HG02981 (cell line): ENCODE measurements at regions not wholly inside any gene's neighbourhood (a gene's known extent, or its start where the extent isn't known, plus 50 kb on each side); places are given as distances from the start of the nearest gene placed in this dataset.
A peak's percentile ranks its signal among the peaks of the same experiment; 100 is the strongest.

Source experiments
- ATAC-seq: cut with Tn5 transposase; IDR thresholded peaks from one replicate; pipeline ENCODE4 v1.9.1; 2021; ENCODE audit warnings: mild to moderate bottlenecking, moderate library complexity; ENCODE audit not compliant: unreplicated experiment

- ATAC-seq, result peak; percentile 58
Measured at GRCh38 chr13:40433577-40433976, 232.9 kb downstream of the FOXO1 start.

DNA sequence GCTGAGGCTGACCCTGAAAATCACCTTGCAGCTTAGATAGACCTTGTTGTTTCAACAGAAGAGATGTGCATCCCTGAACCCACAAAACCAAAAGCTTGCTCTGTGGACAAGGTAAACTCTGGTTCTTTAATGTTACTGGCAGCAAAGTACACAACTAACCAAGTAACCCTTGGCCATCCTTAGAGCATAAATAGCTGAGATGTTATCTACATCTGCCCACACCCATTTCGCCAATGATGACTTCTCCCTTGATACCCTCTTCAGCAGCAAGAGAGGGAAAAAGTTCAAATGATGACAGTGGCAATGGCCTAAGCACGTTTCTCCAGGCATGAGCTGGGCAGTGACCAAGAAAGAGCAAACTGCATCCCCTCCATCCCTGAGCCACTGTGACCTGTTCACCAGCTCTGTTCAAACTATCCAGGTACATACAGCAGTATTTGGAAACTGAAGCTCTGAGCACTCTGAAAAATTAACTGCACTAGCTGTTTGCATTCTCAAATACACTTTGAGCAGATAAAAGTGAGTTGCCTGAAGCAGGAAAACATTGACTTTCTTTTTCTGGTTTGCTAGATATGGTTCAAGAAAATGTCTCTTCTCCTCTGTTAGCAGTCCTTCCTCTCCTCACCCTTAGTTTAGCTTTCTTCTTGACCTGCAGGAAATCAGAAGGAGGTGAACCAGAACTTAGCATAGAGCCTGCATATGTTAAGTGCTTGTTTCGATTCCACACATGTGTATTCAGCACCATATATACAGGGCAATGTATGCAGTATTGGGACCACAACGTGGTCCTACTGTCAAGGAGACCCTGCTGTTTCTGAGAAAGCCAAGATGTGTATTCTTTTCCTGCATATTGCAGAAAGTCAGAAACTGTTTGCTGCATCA, 231.7 kb downstream of the FOXO1 start:
- ATAC-seq, result no peak

GRCh38 chr13:40438022-40438680, 228.3 kb downstream of the FOXO1 start:
- no peak for ATAC-seq

DNA sequence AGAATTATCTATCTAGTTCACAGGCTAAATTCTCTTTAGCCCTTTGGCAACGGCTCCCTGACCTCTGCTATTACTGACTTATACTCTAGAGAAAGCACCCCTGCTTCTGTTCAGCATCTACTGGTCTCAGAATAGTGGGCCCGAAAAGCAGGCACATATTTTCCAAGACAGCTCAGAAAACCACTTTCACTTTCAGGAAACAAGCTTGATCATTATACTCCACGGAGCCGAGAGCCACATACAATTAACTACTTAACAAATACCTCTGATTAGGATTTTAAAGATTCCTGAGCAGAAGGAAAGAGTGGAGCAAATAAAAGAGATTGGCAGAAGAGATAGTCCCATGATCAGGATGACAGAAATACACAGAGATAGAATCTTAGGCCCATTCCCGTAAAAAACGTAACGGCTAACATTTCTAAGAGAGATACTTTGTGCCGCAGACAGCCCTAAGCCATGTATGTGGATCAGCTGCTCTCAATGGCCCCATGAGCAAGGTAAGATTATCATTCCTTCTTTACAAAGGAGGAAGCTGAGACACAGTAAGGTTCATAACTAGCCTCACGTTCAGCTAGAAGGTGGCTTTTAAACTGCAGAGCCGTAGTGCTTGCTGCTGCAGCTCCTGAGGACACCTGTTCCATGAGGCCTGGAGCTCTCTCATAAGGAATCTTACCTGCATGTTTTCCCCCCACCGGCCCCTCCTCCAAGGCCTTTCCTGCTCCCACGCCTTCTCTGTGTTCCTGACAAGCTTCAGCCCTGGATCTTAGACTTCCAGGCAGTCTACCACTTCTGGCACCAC, 227.2 kb downstream of the FOXO1 start:
- no peak for ATAC-seq

DNA sequence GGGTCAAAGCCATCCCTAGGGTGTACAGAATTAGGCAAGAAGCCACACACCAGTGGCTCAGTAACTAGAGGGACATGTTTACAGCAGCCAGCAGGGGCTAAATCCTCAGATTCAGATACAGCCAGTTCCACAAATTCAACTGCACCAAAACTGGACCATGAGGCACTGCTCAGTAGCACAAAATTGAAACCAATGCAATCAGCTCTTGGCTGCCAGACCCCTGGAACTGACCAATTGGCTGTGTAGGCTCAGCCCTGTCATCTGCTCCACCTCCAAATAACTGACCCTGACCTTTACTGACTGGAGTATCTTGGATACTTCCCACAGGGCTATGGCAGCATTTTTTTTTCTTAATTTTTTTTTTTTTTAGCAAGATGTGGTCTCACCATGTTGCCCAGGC, 226.5 kb downstream of the FOXO1 start:
- no peak for ATAC-seq

DNA sequence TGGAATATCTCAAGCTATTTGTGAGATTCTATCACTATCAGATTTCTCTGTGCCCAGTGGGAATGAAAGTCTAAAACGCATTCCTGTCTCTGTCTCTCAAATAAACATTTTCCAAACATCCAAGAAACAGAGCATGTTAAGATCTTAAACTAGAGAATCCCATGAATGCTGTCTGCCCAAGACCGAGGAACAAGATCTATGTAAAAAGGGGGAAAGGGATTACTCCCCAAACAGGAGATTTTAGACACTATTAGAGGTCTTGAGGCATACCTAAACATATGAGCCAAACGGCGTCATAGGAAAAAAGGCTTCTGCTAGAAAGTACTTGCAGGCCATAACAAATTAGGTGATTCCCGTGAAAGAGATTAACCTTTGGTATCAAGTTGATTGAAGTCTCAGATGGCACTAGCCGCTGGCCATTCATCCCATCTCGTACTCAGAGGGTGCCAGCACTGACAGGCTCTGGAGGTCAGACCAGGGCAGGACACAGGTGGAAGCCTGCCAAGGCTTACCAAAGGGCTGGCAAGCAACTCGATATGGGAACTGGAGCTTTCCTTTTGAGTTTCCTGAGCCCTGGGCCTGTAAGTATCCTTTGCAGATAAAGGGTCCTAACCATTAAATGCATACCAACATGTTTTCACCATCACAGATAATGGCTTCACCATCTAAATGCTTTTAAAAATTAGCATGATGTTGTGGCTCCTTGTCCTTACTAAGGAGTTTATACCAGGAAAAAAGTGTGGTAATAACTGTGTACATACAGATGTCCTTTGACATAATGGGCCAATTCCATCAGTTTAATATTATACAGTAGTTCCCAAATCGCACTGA, 225.2 kb downstream of the FOXO1 start:
- no peak for ATAC-seq

DNA sequence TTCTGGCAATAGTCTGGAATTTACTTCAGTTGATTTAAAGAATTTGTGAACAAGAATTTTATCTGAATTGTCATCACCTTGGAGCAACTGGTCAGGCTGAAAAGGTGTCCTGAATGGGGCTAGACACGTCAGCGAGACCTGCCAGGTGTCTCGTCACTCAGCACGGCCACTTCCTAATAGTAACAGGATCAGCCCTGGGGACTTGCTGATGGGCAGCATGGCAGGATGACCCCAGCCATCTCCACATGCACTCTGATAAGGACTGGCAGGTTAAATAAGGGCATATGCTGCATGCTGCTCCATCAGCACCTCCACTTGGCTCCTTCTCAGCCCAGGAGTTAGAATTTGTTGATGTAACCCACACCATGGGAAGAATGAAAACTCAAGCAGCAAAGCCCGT, 224.2 kb downstream of the FOXO1 start:
- no peak for ATAC-seq

DNA sequence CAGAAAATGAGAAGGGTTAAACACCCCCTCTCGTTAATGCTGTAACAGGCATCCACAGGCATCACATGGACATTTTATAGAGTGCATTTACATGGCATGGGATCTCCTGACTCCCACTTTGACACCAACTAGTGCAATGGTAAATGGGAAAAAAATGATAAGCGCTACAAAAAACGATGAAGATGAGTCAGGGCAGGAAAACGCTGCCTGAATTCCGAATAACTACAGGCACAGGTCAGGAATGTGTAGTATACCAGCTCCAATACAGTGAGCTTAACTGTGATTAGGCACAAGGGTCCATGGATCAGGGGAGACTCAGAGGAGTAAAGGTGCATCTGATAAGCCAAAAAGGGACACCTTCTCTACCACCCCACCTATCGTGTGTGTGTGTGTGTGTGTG, 223.6 kb downstream of the FOXO1 start:
- ATAC-seq, result no peak

- no peak for ATAC-seq
Measured at GRCh38 chr13:40444241-40444640, 222.2 kb downstream of the FOXO1 start.

DNA sequence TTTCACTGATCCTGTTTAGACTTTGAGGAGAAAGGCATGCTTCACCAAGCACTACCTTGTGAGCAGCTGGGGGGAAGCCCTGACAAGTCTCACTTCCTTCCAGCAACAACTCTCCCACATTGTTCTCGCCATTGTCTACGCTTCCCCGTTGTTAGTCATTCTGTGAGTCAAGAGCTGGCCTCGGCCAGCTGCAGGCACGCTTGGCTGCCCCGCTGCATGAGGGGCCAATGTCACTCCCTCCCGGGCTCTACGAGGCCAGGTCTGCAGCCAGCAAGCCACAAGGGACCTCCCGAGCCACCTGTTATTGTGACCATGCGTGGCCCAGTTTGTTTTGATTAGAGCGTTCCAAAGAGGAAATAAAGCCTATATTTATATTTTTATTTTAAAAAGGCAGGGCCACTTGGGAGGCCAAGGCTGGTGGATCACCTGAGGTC, 220.9 kb downstream of the FOXO1 start:
- peak; percentile 98 for ATAC-seq

- ATAC-seq, result no peak
Measured at GRCh38 chr13:40446365-40446764, 220.1 kb downstream of the FOXO1 start.

GRCh38 chr13:40447857-40448256, 218.6 kb downstream of the FOXO1 start:
- no peak for ATAC-seq

GRCh38 chr13:40452038-40452666, 214.3 kb downstream of the FOXO1 start:
- no peak for ATAC-seq

DNA sequence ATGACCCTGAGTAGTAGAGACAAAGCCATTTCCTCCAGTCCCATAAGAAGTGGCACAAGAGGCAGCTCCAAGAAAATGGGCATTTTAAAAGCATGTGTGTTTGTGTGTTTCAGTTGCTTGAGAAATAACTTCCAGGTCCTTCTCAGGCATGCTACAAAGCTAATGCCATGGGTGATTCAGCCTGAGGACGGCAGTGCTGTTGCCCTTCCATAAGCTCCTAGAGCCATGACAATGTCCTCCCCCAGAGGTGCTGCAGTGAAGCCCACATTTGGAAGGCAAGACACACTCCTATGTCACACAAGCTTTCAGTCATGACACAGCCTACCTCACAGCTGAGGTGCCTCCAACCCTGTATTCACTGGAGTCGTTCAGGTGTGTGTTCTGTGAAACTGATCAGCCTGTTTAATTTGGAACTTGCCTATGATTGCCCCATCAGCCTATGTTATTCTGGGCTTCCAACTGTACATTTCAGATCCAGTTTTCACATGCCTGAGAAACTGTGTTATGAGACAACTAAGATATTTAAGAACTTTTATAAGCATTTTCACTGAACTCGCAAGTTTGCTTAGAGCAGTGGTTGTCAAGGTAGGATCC, 213.6 kb downstream of the FOXO1 start:
- no peak for ATAC-seq

- ATAC-seq, result no peak
Measured at GRCh38 chr13:40453351-40454021, 213.0 kb downstream of the FOXO1 start.

- no peak for ATAC-seq
Measured at GRCh38 chr13:40456397-40456953, 210.0 kb downstream of the FOXO1 start.

- ATAC-seq, result no peak
Measured at GRCh38 chr13:40456979-40457553, 209.4 kb downstream of the FOXO1 start.

- ATAC-seq, result no peak
Measured at GRCh38 chr13:40457929-40458719, 208.3 kb downstream of the FOXO1 start.
